ENCODE measurements at regions not wholly inside any gene's neighbourhood (a gene's known extent, or its start where the extent isn't known, plus 50 kb on each side); places are given as distances from the start of the nearest gene placed in this dataset.
A peak's percentile ranks its signal among the peaks of the same experiment; 100 is the strongest.

- DNase-seq (ENCODE audit: low read depth): no peak
- H3K4me3 ChIP-seq (ENCODE audit: low read length): no peak overlapping the region
- TF ChIP-seq CTCF (conservative IDR thresholded peaks at IDR 0.05; ENCODE audit: low read length): no peak
Observed at GRCh38 chr3:76349715-76350480, 564.5 kb upstream of the ZNF717 start.

GRCh38 chr3:76352051-76352450 is 566.7 kb upstream of the ZNF717 start:
- no peak for DNase-seq (ENCODE audit: low read depth)
- TF ChIP-seq CTCF (conservative IDR thresholded peaks at IDR 0.05; ENCODE audit: low read length): no peak
- H3K4me3 ChIP-seq (ENCODE audit: low read length): no peak overlapping the region

GRCh38 chr3:76352511-76353284 is 567.3 kb upstream of the ZNF717 start:
- TF ChIP-seq CTCF (conservative IDR thresholded peaks at IDR 0.05; ENCODE audit: low read length): no peak
- no peak overlapping the region for H3K4me3 ChIP-seq (ENCODE audit: low read length)

GRCh38 chr3:76353683-76354082 is 568.3 kb upstream of the ZNF717 start:
- H3K4me3 ChIP-seq (ENCODE audit: low read length): no peak overlapping the region
- no peak for TF ChIP-seq CTCF (conservative IDR thresholded peaks at IDR 0.05; ENCODE audit: low read length)
- no peak for DNase-seq (ENCODE audit: low read depth)

More at GRCh38 chr3:76352511-76353284, 567.3 kb upstream of the ZNF717 start:
- no peak for DNase-seq (ENCODE audit: low read depth)

GRCh38 chr3:76361010-76361409 is 575.7 kb upstream of the ZNF717 start:
- no peak for DNase-seq (ENCODE audit: low read depth)
- H3K4me3 ChIP-seq (ENCODE audit: low read length): no peak overlapping the region
- no peak for TF ChIP-seq CTCF (conservative IDR thresholded peaks at IDR 0.05; ENCODE audit: low read length)

GRCh38 chr3:76362643-76363042 is 577.3 kb upstream of the ZNF717 start:
- no peak for TF ChIP-seq CTCF (conservative IDR thresholded peaks at IDR 0.05; ENCODE audit: low read length)
- no peak overlapping the region for H3K4me3 ChIP-seq (ENCODE audit: low read length)
- no peak for DNase-seq (ENCODE audit: low read depth)

GRCh38 chr3:76365275-76365674 is 579.9 kb upstream of the ZNF717 start:
- TF ChIP-seq CTCF (conservative IDR thresholded peaks at IDR 0.05; ENCODE audit: low read length): no peak
- peak; percentile 2 for DNase-seq (ENCODE audit: low read depth)
- H3K4me3 ChIP-seq (ENCODE audit: low read length): no peak overlapping the region

Measured in AG10803 (cell line).